ENCODE measurements at regions not wholly inside any gene's neighbourhood (a gene's known extent, or its start where the extent isn't known, plus 50 kb on each side); places are given as distances from the start of the nearest gene placed in this dataset.

- Mint-ChIP-seq H3K9me3 (no peaks in the 10 kb centered on the region), H3K36me3 (ENCODE audit: low read depth) (no peaks in the 10 kb centered on the region), H3K4me3 (no peak overlapping the region), H3K4me1 (no peaks in the 10 kb centered on the region), H3K27ac (no peak overlapping the region), H3K27me3 (peaks cover 16% of the 10 kb centered on the region)
- POLR2A ChIA-PET: no interaction called here
- DNase-seq: no peak
- CTCF ChIA-PET: no interaction called here
These were observed 52.0 kb upstream of the STUM start for GRCh38 chr1:226496453-226497015.

GRCh38 chr1:226497276-226497833, 51.2 kb upstream of the STUM start:
- DNase-seq: no peak
- H3K36me3 Mint-ChIP-seq (ENCODE audit: low read depth): no peaks in the 10 kb centered on the region
- no peaks in the 10 kb centered on the region for H3K9me3 Mint-ChIP-seq
- no peak overlapping the region for H3K4me3 Mint-ChIP-seq
- no peaks in the 10 kb centered on the region for H3K4me1 Mint-ChIP-seq
- peaks cover 23% of the 10 kb centered on the region for H3K27me3 Mint-ChIP-seq
- CTCF ChIA-PET: no interaction called here
- no peak overlapping the region for H3K27ac Mint-ChIP-seq
- POLR2A ChIA-PET: no interaction called here

GRCh38 chr1:226497991-226498639, 50.4 kb upstream of the STUM start:
- peaks cover 31% of the 10 kb centered on the region for H3K27me3 Mint-ChIP-seq
- no peaks in the 10 kb centered on the region for H3K4me1 Mint-ChIP-seq
- no peaks in the 10 kb centered on the region for H3K9me3 Mint-ChIP-seq
- CTCF ChIA-PET: no interaction called here
- H3K36me3 Mint-ChIP-seq (ENCODE audit: low read depth): no peaks in the 10 kb centered on the region
- no peak overlapping the region for H3K4me3 Mint-ChIP-seq
- H3K27ac Mint-ChIP-seq: no peak overlapping the region
- DNase-seq: no peak
- POLR2A ChIA-PET: no interaction called here

- no peaks in the 10 kb centered on the region for H3K4me1 Mint-ChIP-seq
- POLR2A ChIA-PET: no interaction called here
- H3K9me3 Mint-ChIP-seq: no peaks in the 10 kb centered on the region
- H3K27ac Mint-ChIP-seq: no peak overlapping the region
- no peak for DNase-seq
- H3K27me3 Mint-ChIP-seq: peaks cover 34% of the 10 kb centered on the region
- CTCF ChIA-PET: no interaction called here
- no peaks in the 10 kb centered on the region for H3K36me3 Mint-ChIP-seq (ENCODE audit: low read depth)
- no peak overlapping the region for H3K4me3 Mint-ChIP-seq
These were observed 49.9 kb upstream of the STUM start for GRCh38 chr1:226498640-226499008.

All from activated CD4-positive, alpha-beta memory T cell treated with anti-CD3 and anti-CD28 coated beads, Interleukin-2, amount 10 ng/mL, durations not matched to agents 7 days and 5 days (primary cell).